Activated naive CD8-positive, alpha-beta T cell treated with anti-CD3 and anti-CD28 coated beads for 36 hours (primary cell): ENCODE measurements at regions not wholly inside any gene's neighbourhood (a gene's known extent, or its start where the extent isn't known, plus 50 kb on each side); places are given as distances from the start of the nearest gene placed in this dataset.

Experiments
- DNase-seq: peaks from one replicate; pipeline ENCODE4 v3.0.0; 2021
- H3K27ac Mint-ChIP-seq: one replicate; pipeline ENCODE4 v1.8.0; 2022; ENCODE audit warnings: mild to moderate bottlenecking, moderate library complexity, mixed read lengths
- H3K27me3 Mint-ChIP-seq: one replicate; pipeline ENCODE4 v1.8.0; 2022; ENCODE audit warnings: mild to moderate bottlenecking, mixed read lengths
- H3K36me3 Mint-ChIP-seq: one replicate; pipeline ENCODE4 v1.8.0; 2021; ENCODE audit warnings: mild to moderate bottlenecking, mixed read lengths
- H3K4me1 Mint-ChIP-seq: one replicate; pipeline ENCODE4 v1.8.0; 2021; ENCODE audit warnings: mixed read lengths
- H3K4me3 Mint-ChIP-seq: one replicate; pipeline ENCODE4 v1.8.0; 2022; ENCODE audit warnings: mild to moderate bottlenecking, moderate library complexity, mixed read lengths
- H3K9me3 Mint-ChIP-seq: one replicate; pipeline ENCODE4 v1.8.0; 2022; ENCODE audit warnings: mixed read lengths

GRCh38 chr20:48281501-48281900 lies 496.2 kb upstream of the SULF2 start:
- H3K27me3 Mint-ChIP-seq = peaks cover 8% of the 10 kb centered on the region
- no peak for DNase-seq
- H3K4me3 Mint-ChIP-seq = no peak overlapping the region
- no peaks in the 10 kb centered on the region for H3K9me3 Mint-ChIP-seq
- no peaks in the 10 kb centered on the region for H3K36me3 Mint-ChIP-seq
- no peak overlapping the region for H3K27ac Mint-ChIP-seq
- H3K4me1 Mint-ChIP-seq = no peaks in the 10 kb centered on the region

GRCh38 chr20:48278961-48279481 lies 493.7 kb upstream of the SULF2 start:
- Mint-ChIP-seq H3K36me3 (no peaks in the 10 kb centered on the region), H3K4me3 (no peak overlapping the region), H3K27ac (no peak overlapping the region), H3K27me3 (peaks cover 12% of the 10 kb centered on the region), H3K4me1 (no peaks in the 10 kb centered on the region), H3K9me3 (no peaks in the 10 kb centered on the region)
- no peak for DNase-seq

GRCh38 chr20:48277266-48277665 lies 492.0 kb upstream of the SULF2 start:
- peaks cover 2% of the 10 kb centered on the region for H3K36me3 Mint-ChIP-seq

GRCh38 chr20:48276021-48276342 lies 490.7 kb upstream of the SULF2 start:
- Mint-ChIP-seq H3K9me3 (peaks cover 1% of the 10 kb centered on the region), H3K36me3 (peaks cover 2% of the 10 kb centered on the region), H3K4me3 (no peak overlapping the region), H3K27me3 (peaks cover 14% of the 10 kb centered on the region), H3K27ac (no peak overlapping the region), H3K4me1 (no peaks in the 10 kb centered on the region)
- no peak for DNase-seq

More at GRCh38 chr20:48277266-48277665, 492.0 kb upstream of the SULF2 start:
- H3K4me1 Mint-ChIP-seq = no peaks in the 10 kb centered on the region
- no peak overlapping the region for H3K27ac Mint-ChIP-seq
- H3K9me3 Mint-ChIP-seq = peaks cover 1% of the 10 kb centered on the region
- H3K4me3 Mint-ChIP-seq = no peak overlapping the region
- peaks cover 15% of the 10 kb centered on the region for H3K27me3 Mint-ChIP-seq
- DNase-seq = no peak

- no peak for DNase-seq
- H3K36me3 Mint-ChIP-seq = peaks cover 2% of the 10 kb centered on the region
- peaks cover 1% of the 10 kb centered on the region for H3K9me3 Mint-ChIP-seq
- H3K27ac Mint-ChIP-seq = no peak overlapping the region
- H3K4me1 Mint-ChIP-seq = no peaks in the 10 kb centered on the region
- H3K27me3 Mint-ChIP-seq = peaks cover 12% of the 10 kb centered on the region
- H3K4me3 Mint-ChIP-seq = no peak overlapping the region
Measured at GRCh38 chr20:48275286-48276020, 490.2 kb upstream of the SULF2 start.

- Mint-ChIP-seq H3K4me3 (no peak overlapping the region), H3K27ac (no peak overlapping the region), H3K9me3 (peaks cover 1% of the 10 kb centered on the region), H3K4me1 (no peaks in the 10 kb centered on the region), H3K27me3 (peaks cover 10% of the 10 kb centered on the region), H3K36me3 (peaks cover 2% of the 10 kb centered on the region)
- no peak for DNase-seq
Measured at GRCh38 chr20:48273843-48274242, 488.6 kb upstream of the SULF2 start.

- Mint-ChIP-seq H3K9me3 (peaks cover 1% of the 10 kb centered on the region), H3K36me3 (peaks cover 2% of the 10 kb centered on the region), H3K4me3 (no peak overlapping the region), H3K4me1 (no peaks in the 10 kb centered on the region), H3K27ac (no peak overlapping the region), H3K27me3 (peaks cover 7% of the 10 kb centered on the region)
- no peak for DNase-seq
Measured at GRCh38 chr20:48270885-48271284, 485.6 kb upstream of the SULF2 start.

- DNase-seq = no peak
- H3K4me1 Mint-ChIP-seq = no peaks in the 10 kb centered on the region
- peaks cover 7% of the 10 kb centered on the region for H3K27me3 Mint-ChIP-seq
- H3K36me3 Mint-ChIP-seq = peaks cover 2% of the 10 kb centered on the region
- H3K9me3 Mint-ChIP-seq = no peaks in the 10 kb centered on the region
- no peak overlapping the region for H3K27ac Mint-ChIP-seq
- no peak overlapping the region for H3K4me3 Mint-ChIP-seq
Measured at GRCh38 chr20:48267860-48268633, 482.8 kb upstream of the SULF2 start.

GRCh38 chr20:48266571-48266970 lies 481.3 kb upstream of the SULF2 start:
- H3K4me3 Mint-ChIP-seq = no peak overlapping the region
- H3K9me3 Mint-ChIP-seq = no peaks in the 10 kb centered on the region
- H3K27ac Mint-ChIP-seq = no peak overlapping the region
- no peak for DNase-seq
- no peaks in the 10 kb centered on the region for H3K36me3 Mint-ChIP-seq
- H3K27me3 Mint-ChIP-seq = peaks cover 4% of the 10 kb centered on the region
- H3K4me1 Mint-ChIP-seq = no peaks in the 10 kb centered on the region

- Mint-ChIP-seq H3K36me3 (no peaks in the 10 kb centered on the region), H3K9me3 (no peaks in the 10 kb centered on the region), H3K27me3 (peaks cover 4% of the 10 kb centered on the region), H3K4me1 (no peaks in the 10 kb centered on the region), H3K4me3 (no peak overlapping the region), H3K27ac (no peak overlapping the region)
- DNase-seq = no peak
Measured at GRCh38 chr20:48265791-48266190, 480.5 kb upstream of the SULF2 start.

GRCh38 chr20:48262955-48263354 lies 477.7 kb upstream of the SULF2 start:
- no peaks in the 10 kb centered on the region for H3K36me3 Mint-ChIP-seq
- no peak overlapping the region for H3K4me3 Mint-ChIP-seq
- no peaks in the 10 kb centered on the region for H3K4me1 Mint-ChIP-seq

GRCh38 chr20:48262466-48262865 lies 477.2 kb upstream of the SULF2 start:
- Mint-ChIP-seq H3K27me3 (peaks cover 11% of the 10 kb centered on the region), H3K4me1 (no peaks in the 10 kb centered on the region), H3K36me3 (no peaks in the 10 kb centered on the region), H3K4me3 (no peak overlapping the region), H3K27ac (no peak overlapping the region), H3K9me3 (no peaks in the 10 kb centered on the region)
- DNase-seq = no peak

More at GRCh38 chr20:48262955-48263354, 477.7 kb upstream of the SULF2 start:
- no peak for DNase-seq
- Mint-ChIP-seq H3K27me3 (peaks cover 8% of the 10 kb centered on the region), H3K27ac (no peak overlapping the region), H3K9me3 (no peaks in the 10 kb centered on the region)

- peaks cover 11% of the 10 kb centered on the region for H3K27me3 Mint-ChIP-seq
- no peak overlapping the region for H3K4me3 Mint-ChIP-seq
- no peaks in the 10 kb centered on the region for H3K36me3 Mint-ChIP-seq
Measured at GRCh38 chr20:48261398-48261910, 476.2 kb upstream of the SULF2 start.

GRCh38 chr20:48260129-48260756 lies 475.0 kb upstream of the SULF2 start:
- H3K9me3 Mint-ChIP-seq = peaks cover 2% of the 10 kb centered on the region
- no peak overlapping the region for H3K4me3 Mint-ChIP-seq
- no peaks in the 10 kb centered on the region for H3K36me3 Mint-ChIP-seq
- H3K27ac Mint-ChIP-seq = no peak overlapping the region
- H3K4me1 Mint-ChIP-seq = no peaks in the 10 kb centered on the region
- DNase-seq = no peak
- H3K27me3 Mint-ChIP-seq = peaks cover 16% of the 10 kb centered on the region

More at GRCh38 chr20:48261398-48261910, 476.2 kb upstream of the SULF2 start:
- no peaks in the 10 kb centered on the region for H3K4me1 Mint-ChIP-seq
- H3K9me3 Mint-ChIP-seq = no peaks in the 10 kb centered on the region
- no peak overlapping the region for H3K27ac Mint-ChIP-seq
- DNase-seq = no peak

GRCh38 chr20:48259456-48259855 lies 474.2 kb upstream of the SULF2 start:
- Mint-ChIP-seq H3K36me3 (no peaks in the 10 kb centered on the region), H3K4me1 (no peaks in the 10 kb centered on the region), H3K4me3 (no peak overlapping the region), H3K27ac (no peak overlapping the region), H3K27me3 (peaks cover 22% of the 10 kb centered on the region), H3K9me3 (peaks cover 2% of the 10 kb centered on the region)
- no peak for DNase-seq
